K562 (cell line): ENCODE measurements at regions not wholly inside any gene's neighbourhood (a gene's known extent, or its start where the extent isn't known, plus 50 kb on each side); places are given as distances from the start of the nearest gene placed in this dataset.

Experiments used
- ATAC-seq: fragments of 200-7000 bp; cut with Tn5 transposase; 3 replicates; pipeline ENCODE4 v1.9.1; 2020; ENCODE audit warnings: moderate library complexity
- BruUV-seq: library from RNA; stranded (reverse); fragments of 400-500 nt; replicated peaks from 2 replicates; lab custom pipeline; 2021; lab: Mats Ljungman, UMichigan
- CTCF ChIA-PET: fragments of 300-600 bp; formaldehyde crosslinking; extraction: SDS; loops from one replicate; lab custom pipeline; 2021; ENCODE audit warnings: low intra/inter-chr PET ratio; lab: Yijun Ruan, JAX
- POLR2A ChIA-PET: fragments of 300-600, 350-650 bp; sonication (Branson Sonifier 250); formaldehyde crosslinking; extraction: SDS; loops from one replicate; lab custom pipeline; 2021; ENCODE audit warnings: antibody characterized with exemption, inconsistent platforms; lab: Yijun Ruan, JAX
- DNase-seq, 4 experiments: peaks; one replicate each; pipeline versions ENCODE4 v3.0.0 to v3.0.0-alpha.2; 2011 to 2018; ENCODE audit warnings: low spot score in 3 of 4, mixed read lengths in 3 of 4; ENCODE audit errors: extremely low read depth in 1 of 4
- FAIRE-seq: peaks from 2 replicates; lab custom pipeline; 2011; peaks lifted over from hg19 to GRCh38; lab: Jason Lieb, UNC
- H2AFZ ChIP-seq: 2 replicates; pipeline ENCODE4 v1.6.0; 2011; ENCODE audit warnings: low read depth, low read length, control low read depth, inconsistent platforms
- H3K27ac ChIP-seq: fragments of 200-600 bp; 3 replicates; pipeline ENCODE4 v1.8.0; 2011; ENCODE audit warnings: low read depth, mild to moderate bottlenecking, control low read depth, inconsistent platforms, low read length, moderate library complexity, mixed read lengths; ENCODE audit errors: extremely low read depth
- H3K27me3 ChIP-seq, 2 experiments: fragments of 300-600 bp in 1 of 2; 2 replicates in 1 of 2; 3 replicates in 1 of 2; pipeline versions ENCODE4 v1.6.0 to v1.8.0; 2011; ENCODE audit warnings: inconsistent platforms in 2 of 2, low read length in 2 of 2, mild to moderate bottlenecking in 1 of 2, mixed read lengths in 1 of 2, moderate library complexity in 1 of 2; ENCODE audit not compliant: control insufficient read depth in 2 of 2, insufficient read depth in 2 of 2
- H3K36me3 ChIP-seq: fragments of 300-600 bp; 3 replicates; pipeline ENCODE4 v1.8.0; 2011; ENCODE audit warnings: mild to moderate bottlenecking, low read length, inconsistent platforms; ENCODE audit not compliant: control insufficient read depth, insufficient read depth
- H3K4me1 ChIP-seq, 2 experiments: fragments of 200-600 bp in 1 of 2; replicated peaks in 1 of 2; 2 replicates in 1 of 2; 3 replicates in 1 of 2; pipeline versions ENCODE4 v1.5.1 to v1.8.0; 2011; ENCODE audit warnings: inconsistent platforms in 2 of 2, low read length in 2 of 2, mild to moderate bottlenecking in 1 of 2, mixed read lengths in 1 of 2, moderate library complexity in 1 of 2; ENCODE audit not compliant: control insufficient read depth in 2 of 2, insufficient read depth in 2 of 2
- H3K4me2 ChIP-seq: 2 replicates; pipeline ENCODE4 v1.6.1; 2011; ENCODE audit warnings: low read length, control low read depth, inconsistent platforms, mixed read lengths; ENCODE audit not compliant: insufficient read depth
- H3K4me3 ChIP-seq: fragments of 200-600 bp; sonication (generic), shearing (Covaris generic); 2 replicates; pipeline ENCODE4 v1.5.1; 2016; ENCODE audit warnings: control low read depth, inconsistent platforms
- H3K79me2 ChIP-seq: fragments of 200-600 bp; 3 replicates; pipeline ENCODE4 v1.8.0; 2011; ENCODE audit warnings: low read length, inconsistent platforms; ENCODE audit not compliant: control insufficient read depth, insufficient read depth
- H3K9ac ChIP-seq, 2 experiments: 2 replicates each; pipeline versions ENCODE4 v1.6.0 to v1.6.1; 2011; ENCODE audit warnings: low read depth in 2 of 2, low read length in 2 of 2, control low read depth in 1 of 2, inconsistent platforms in 1 of 2, mild to moderate bottlenecking in 1 of 2, mixed read lengths in 1 of 2; ENCODE audit not compliant: insufficient read depth in 1 of 2
- H3K9me1 ChIP-seq: one replicate; pipeline ENCODE4 v1.6.0; 2011; ENCODE audit warnings: inconsistent platforms, mild to moderate bottlenecking, low read length, moderate library complexity; ENCODE audit not compliant: control insufficient read depth, insufficient read depth
- H3K9me3 ChIP-seq: replicated peaks from 2 replicates; pipeline ENCODE4 v1.5.1; 2011; ENCODE audit warnings: low read depth, low read length, inconsistent platforms; ENCODE audit not compliant: control insufficient read depth, insufficient read depth
- H4K20me1 ChIP-seq: replicated peaks from 2 replicates; pipeline ENCODE4 v1.6.1; 2011; ENCODE audit warnings: low read length, inconsistent platforms, mixed read lengths; ENCODE audit not compliant: control insufficient read depth, insufficient read depth
- ATF7 ChIP-seq: fragments of 450-650 bp; IDR thresholded peaks from 2 replicates; pipeline ENCODE4 v1.7.1; 2014; ENCODE audit warnings: mild to moderate bottlenecking, moderate library complexity
- BDP1 ChIP-seq: IDR thresholded peaks from 3 replicates; pipeline ENCODE4 v1.6.1; 2011; ENCODE audit not compliant: insufficient read length, insufficient read depth
- FOXM1 ChIP-seq, 2 experiments: fragments of 450-650 bp in 1 of 2; sonication (generic) in 1 of 2; formaldehyde crosslinking in 1 of 2; IDR thresholded peaks; 2 replicates each; pipeline versions ENCODE4 v1.6.1 to v1.9.0; 2017 to 2022; ENCODE audit warnings: low read depth in 2 of 2, mild to moderate bottlenecking in 2 of 2, missing genetic modification reagents in 1 of 2, moderate library complexity in 1 of 2
- HDGF ChIP-seq: fragments of 450-650 bp; IDR thresholded peaks from 2 replicates; pipeline ENCODE4 v1.6.1; 2016
- HINFP ChIP-seq: fragments of 450-650 bp; conservative IDR thresholded peaks from 2 replicates; pipeline ENCODE4 v1.6.1; 2016; ENCODE audit warnings: missing genetic modification characterization, low read depth, mild to moderate bottlenecking, control low read depth, missing compliant biosample characterization
- MCM2 ChIP-seq: fragments of 450-650 bp; IDR thresholded peaks from 2 replicates; pipeline ENCODE4 v1.6.1; 2017; ENCODE audit warnings: low read depth, mild to moderate bottlenecking
- MXD1 ChIP-seq: fragments of 250-450 bp; sonication (Bioruptor Pico); IDR thresholded peaks from 2 replicates; pipeline ENCODE4 v1.8.0; 2021; ENCODE audit warnings: borderline replicate concordance, mild to moderate bottlenecking, moderate library complexity; ENCODE audit not compliant: poor library complexity, severe bottlenecking
- MXI1 ChIP-seq: IDR thresholded peaks from 2 replicates; pipeline ENCODE4 v1.6.1; 2011; ENCODE audit warnings: low read depth, mild to moderate bottlenecking, improper control_type of control experiment, low read length
- NFE2L1 ChIP-seq: fragments of 450-650 bp; IDR thresholded peaks from 2 replicates; pipeline ENCODE4 v1.6.1; 2016; ENCODE audit warnings: missing genetic modification characterization, low read depth, mild to moderate bottlenecking, missing compliant biosample characterization, moderate library complexity, borderline replicate concordance
- PTBP1 ChIP-seq: fragments of 200-400 bp; formaldehyde crosslinking; IDR thresholded peaks from 2 replicates; pipeline ENCODE4 v1.6.1; 2017; ENCODE audit warnings: low read depth, low read length
- TBP ChIP-seq: optimal IDR thresholded peaks from 2 replicates; pipeline ENCODE3; 2011; ENCODE audit warnings: low read depth, low read length, improper control_type of control experiment
- ZBTB49 ChIP-seq: sonication (generic); formaldehyde crosslinking; IDR thresholded peaks from 2 replicates; pipeline ENCODE4 v1.8.0; 2022; ENCODE audit warnings: missing genetic modification reagents, mild to moderate bottlenecking, borderline replicate concordance
- ZBTB8A ChIP-seq: fragments of 450-650 bp; IDR thresholded peaks from 2 replicates; pipeline ENCODE4 v1.6.1; 2018; ENCODE audit warnings: mild to moderate bottlenecking, moderate library complexity; ENCODE audit not compliant: partially characterized antibody
- ZFP30 ChIP-seq: fragments of 250-450 bp; sonication (Bioruptor Pico); IDR thresholded peaks from 2 replicates; pipeline ENCODE4 v1.8.0; 2022; ENCODE audit warnings: moderate library complexity, mild to moderate bottlenecking, inconsistent platforms, borderline replicate concordance
- ZNF24 ChIP-seq: fragments of 450-650 bp; IDR thresholded peaks from 2 replicates; pipeline ENCODE4 v1.6.1; 2016
- ZNF274 ChIP-seq: IDR thresholded peaks from 2 replicates; pipeline ENCODE4 v1.6.1; 2011; ENCODE audit warnings: low read depth, mild to moderate bottlenecking, low read length, moderate library complexity, borderline replicate concordance
- ZNF431 ChIP-seq: sonication (generic); formaldehyde crosslinking; IDR thresholded peaks from 2 replicates; pipeline ENCODE4 v1.8.0; 2022; ENCODE audit warnings: mild to moderate bottlenecking, missing genetic modification reagents
- ZNF444 ChIP-seq: fragments of 250-450 bp; sonication (Bioruptor Pico); IDR thresholded peaks from 2 replicates; pipeline ENCODE4 v1.4.0; 2020; ENCODE audit warnings: mild to moderate bottlenecking, moderate library complexity
- WGBS: fragments of 100-300 bp; shearing (Covaris generic); methylation state at CpG from one replicate; pipeline ENCODE4 v1.1.6; 2016; ENCODE audit warnings: low coverage, mixed read lengths; ENCODE audit not compliant: insufficient coverage; ENCODE audit errors: missing lambda C conversion rate; 5-methylcytosine and 5-hydroxymethylcytosine counted together
- in situ Hi-C: fragments of 300-500 bp; cut with MboI; formaldehyde crosslinking; loops from 4 replicates; pipeline ENCODE4 v1.15.0; 2018; ENCODE audit warnings: inconsistent platforms, mixed read lengths
- intact Hi-C: fragments of 100-400 bp; cut with micrococcal nuclease; formaldehyde crosslinking; loops from 2 replicates; pipeline ENCODE4 v1.14.2; 2022

- Histone ChIP-seq H3K9me1 (no peaks in the 10 kb centered on the region), H3K4me3 (no peak overlapping the region), H3K4me2 (no peak overlapping the region), H3K9ac (no peak overlapping the region), H3K27me3 (peaks cover 2 to 4% of the 10 kb centered on the region in 2 experiments; a peak in 2 of 5 replicates), H3K36me3 (no peaks in the 10 kb centered on the region), H3K79me2 (no peaks in the 10 kb centered on the region), H4K20me1 (no peaks in the 10 kb centered on the region), H3K27ac (no peak overlapping the region), H3K9me3 (no peaks in the 10 kb centered on the region), H3K4me1 (0 out of 5 replicates have a peak, but pooled peaks cover 0 to 7% of the 10 kb centered on the region in 2 experiments), H2AFZ (no peak overlapping the region)
- ATAC-seq (no peak), FAIRE-seq (peak; percentile 66), DNase-seq (no peak)
- ChIA-PET POLR2A (interaction anchor here (0.6 to 2.3 kb wide), 4 partner anchors 8 to 551 kb away, joined by 3 to 10 read pairs (median 6); no protein-coding TSS in a partner anchor), CTCF (no interaction called here)
- BruUV-seq = no TSS peak
- in situ Hi-C loops (loop anchor here (10.0 kb wide), 1 partner anchor 386 kb away; no protein-coding TSS in a partner anchor), intact Hi-C loops (loop anchor here (5.0 kb wide), 1 partner anchor 68 kb away; no protein-coding TSS in a partner anchor)
- WGBS = 13% methylated on average over 6 of the region's 6 CpGs
- no peak for TF ChIP-seq ZBTB8A
- TF ChIP-seq BDP1 = no peak
- TF ChIP-seq TBP = no peak
- no peak for TF ChIP-seq MXD1
- TF ChIP-seq NFE2L1 (tag) = no peak
- no peak for TF ChIP-seq HINFP
- no peak for TF ChIP-seq PTBP1
- no peak for TF ChIP-seq ZNF444 (CRISPR knock-in tag)
- TF ChIP-seq ZNF274 = no peak
- TF ChIP-seq FOXM1 (IDR thresholded peaks at IDR 0.05; ENCODE audit: low read depth) = no peak
- no peak for TF ChIP-seq FOXM1 (CRISPR knock-in tag; IDR thresholded peaks at IDR 0.05; ENCODE audit: low read depth)
- TF ChIP-seq ZFP30 (CRISPR knock-in tag) = no peak
- TF ChIP-seq ATF7 = peak; percentile 42; the same call in 1 of the 2 replicates
- TF ChIP-seq HDGF = no peak
- TF ChIP-seq MXI1 = no peak
- no peak for TF ChIP-seq ZNF24
- no peak for TF ChIP-seq MCM2
- TF ChIP-seq ZNF431 (CRISPR knock-in tag) = no peak
- TF ChIP-seq ZBTB49 (CRISPR knock-in tag) = no peak
Measured at GRCh38 chr21:35438643-35439404, 389.7 kb upstream of the RUNX1 start.
